ENCODE measurements at regions not wholly inside any gene's neighbourhood (a gene's known extent, or its start where the extent isn't known, plus 50 kb on each side); places are given as distances from the start of the nearest gene placed in this dataset.

DNA sequence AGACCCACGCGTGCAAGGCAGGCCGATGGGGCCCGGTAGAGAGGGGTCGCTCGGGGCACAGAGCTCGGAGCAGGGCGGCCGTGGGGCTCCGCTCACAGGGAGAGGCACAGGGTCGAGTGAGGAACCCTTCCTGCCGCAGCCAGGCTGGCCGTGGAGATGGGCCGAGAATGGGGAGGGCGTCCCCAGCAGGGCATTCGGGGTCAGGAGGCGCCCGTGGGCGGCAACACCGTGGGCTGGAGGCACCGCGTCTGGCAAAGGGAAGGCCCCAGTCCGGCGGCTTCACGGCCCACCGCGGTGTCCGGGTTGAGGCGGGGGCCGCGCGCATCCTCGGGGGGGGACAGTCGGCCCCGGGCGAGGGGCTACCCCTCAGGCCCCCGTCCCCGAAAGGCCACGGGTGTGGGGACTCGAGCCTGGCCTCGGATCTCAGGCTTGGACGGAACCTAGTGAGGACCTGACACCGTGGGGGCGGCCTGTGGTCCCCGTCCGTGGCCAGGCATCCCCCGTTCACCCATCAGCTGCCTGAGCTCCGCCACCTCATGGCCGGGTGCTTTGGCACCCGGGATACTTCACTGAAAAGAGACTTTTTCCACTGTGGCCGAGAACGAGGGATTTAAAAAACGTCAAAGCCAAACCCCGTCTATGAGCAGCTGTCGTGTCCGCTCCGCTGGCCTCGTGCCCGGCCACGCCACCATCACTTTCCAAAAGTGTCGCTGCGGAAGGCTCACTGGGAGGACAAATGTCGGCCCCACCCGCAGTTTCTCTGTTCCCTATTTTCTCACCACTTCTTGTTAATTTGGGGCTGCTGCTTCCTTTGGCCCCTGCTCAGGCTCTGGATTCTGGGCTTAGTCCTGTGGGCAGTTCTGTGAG is 73.6 kb downstream of the METRNL start:
- TF ChIP-seq, protein P1, sequence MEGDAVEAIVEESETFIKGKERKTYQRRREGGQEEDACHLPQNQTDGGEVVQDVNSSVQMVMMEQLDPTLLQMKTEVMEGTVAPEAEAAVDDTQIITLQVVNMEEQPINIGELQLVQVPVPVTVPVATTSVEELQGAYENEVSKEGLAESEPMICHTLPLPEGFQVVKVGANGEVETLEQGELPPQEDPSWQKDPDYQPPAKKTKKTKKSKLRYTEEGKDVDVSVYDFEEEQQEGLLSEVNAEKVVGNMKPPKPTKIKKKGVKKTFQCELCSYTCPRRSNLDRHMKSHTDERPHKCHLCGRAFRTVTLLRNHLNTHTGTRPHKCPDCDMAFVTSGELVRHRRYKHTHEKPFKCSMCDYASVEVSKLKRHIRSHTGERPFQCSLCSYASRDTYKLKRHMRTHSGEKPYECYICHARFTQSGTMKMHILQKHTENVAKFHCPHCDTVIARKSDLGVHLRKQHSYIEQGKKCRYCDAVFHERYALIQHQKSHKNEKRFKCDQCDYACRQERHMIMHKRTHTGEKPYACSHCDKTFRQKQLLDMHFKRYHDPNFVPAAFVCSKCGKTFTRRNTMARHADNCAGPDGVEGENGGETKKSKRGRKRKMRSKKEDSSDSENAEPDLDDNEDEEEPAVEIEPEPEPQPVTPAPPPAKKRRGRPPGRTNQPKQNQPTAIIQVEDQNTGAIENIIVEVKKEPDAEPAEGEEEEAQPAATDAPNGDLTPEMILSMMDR (IDR thresholded peaks at IDR 0.05; ENCODE audit: extremely low read depth, missing control alignments) = no peak

DNA sequence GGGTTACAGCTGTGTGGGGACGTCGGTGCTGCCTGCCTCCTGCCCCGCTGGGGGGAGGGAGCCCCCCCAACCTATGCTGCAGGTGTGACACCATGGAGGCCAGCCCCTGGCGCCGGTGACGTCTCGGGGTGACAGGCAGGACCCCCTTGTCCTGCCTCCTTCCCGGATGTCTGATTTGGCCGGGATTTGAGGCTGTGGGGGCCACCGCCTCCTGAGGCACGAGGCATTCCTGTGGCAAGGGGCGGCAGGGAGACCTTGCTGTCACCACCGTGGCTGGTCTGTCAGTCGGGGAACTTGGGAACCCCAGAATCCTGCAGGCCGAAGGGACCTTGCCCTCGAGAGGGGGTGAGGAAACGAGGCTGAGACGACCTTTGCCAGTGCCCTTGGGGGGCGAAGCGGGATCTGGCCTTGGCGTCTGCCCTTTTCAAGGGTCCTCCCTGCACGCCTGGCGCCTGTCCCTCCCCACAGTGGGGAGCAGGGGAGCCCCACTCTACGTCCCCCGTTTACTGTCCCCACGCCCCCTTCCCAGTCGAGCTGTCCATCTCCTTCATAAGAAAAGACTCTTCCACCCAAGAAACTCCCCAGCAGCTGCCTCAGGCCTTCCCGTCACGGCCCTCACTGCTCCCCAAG is 74.4 kb downstream of the METRNL start:
- DNase-seq (ENCODE audit: low spot score) = no peak
- TF ChIP-seq, protein P1 (IDR thresholded peaks at IDR 0.05; ENCODE audit: extremely low read depth, missing control alignments) = no peak

More for the DNA sequence above, 73.6 kb downstream of the METRNL start:
- no peak for DNase-seq (ENCODE audit: low spot score)

DNA sequence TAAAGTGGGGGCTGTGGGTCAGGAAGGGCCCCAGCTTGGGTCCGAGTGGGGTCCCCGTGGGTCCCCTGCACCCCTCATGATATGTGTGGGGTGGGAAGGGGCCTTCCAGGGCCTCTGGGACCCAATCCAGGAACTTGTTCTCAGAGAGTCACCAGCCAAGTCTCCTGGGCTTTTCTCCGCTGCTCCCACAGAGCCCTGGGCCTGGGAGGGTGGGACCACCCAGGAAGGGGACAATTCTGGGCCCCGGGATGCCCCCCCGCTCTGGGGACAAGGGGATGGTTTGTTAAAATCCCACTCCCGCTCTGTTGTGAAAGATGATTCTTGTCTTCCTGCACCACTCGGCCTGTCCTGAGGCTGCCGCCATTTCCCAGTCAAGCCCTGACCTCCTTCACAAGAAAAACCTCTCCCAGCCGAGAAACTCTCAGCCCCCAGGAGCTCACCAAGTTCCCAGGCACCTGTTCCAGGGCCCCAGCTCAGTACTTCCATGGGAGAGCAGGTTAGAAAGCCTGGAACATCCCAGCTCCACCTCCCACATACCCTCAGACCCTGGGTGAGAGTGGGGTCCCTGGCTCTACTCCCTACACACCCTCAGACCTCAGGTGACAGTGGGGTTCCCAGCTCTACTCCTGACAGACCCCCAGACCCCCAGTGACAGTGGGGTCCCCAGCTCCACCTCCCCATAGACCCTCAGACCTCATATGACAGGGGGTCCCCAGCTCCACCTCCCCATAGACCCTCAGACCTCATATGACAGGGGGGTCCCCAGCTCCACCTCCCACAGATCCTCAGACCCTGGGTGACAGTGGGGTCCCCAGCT is 75.1 kb downstream of the METRNL start:
- TF ChIP-seq, protein P1 (IDR thresholded peaks at IDR 0.05; ENCODE audit: extremely low read depth, missing control alignments) = no peak
- no peak for DNase-seq (ENCODE audit: low spot score)

DNA sequence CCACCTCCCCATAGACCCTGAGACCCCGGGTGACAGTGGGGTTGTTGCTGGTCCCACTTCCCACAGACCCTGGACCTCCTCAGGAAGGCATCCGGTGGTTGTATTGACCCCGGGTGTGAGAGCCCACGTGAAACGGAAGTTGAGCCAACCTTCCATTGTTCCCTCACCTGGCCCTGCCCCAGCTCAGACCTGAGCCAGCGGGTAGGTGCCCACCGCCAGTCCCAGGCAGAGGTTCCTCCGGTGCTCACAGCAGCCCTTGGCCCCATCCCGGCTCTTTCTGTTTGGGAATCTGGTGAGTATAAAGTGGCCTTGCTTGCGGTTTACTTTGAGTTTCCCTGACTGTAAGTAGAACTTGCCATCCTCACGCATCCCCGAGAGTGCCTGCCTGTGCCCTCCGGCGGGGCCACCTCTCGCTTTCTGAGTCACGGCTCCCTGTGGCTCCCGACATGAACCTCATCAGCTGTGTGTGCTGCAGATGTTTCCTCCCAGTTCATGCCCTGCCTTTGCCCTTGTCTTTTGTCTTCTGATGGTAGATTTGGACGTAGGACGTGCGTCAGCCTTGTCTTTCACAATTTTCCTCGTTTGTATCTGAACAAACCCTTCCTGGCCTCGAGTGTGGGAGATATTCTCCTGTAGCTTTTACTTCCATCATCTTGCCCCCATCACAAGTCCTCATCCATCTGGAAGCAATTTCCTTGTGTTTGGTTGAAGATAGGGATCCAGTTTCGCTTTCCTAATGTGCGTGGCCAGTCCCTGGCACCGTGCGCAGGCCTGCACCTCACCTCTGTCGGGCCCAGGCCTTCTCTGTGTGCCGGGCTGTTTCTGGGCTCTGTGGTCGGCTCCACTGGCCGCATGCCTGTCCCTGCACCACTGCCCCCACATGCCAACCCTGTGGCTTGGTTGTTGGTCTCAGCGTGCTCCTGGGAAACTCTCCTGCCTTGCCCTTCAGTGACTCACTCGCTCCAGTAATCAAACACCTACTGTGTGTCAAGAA is 76.0 kb downstream of the METRNL start:
- TF ChIP-seq, protein P1 (IDR thresholded peaks at IDR 0.05; ENCODE audit: extremely low read depth, missing control alignments) = no peak
- no peak for DNase-seq (ENCODE audit: low spot score)

DNA sequence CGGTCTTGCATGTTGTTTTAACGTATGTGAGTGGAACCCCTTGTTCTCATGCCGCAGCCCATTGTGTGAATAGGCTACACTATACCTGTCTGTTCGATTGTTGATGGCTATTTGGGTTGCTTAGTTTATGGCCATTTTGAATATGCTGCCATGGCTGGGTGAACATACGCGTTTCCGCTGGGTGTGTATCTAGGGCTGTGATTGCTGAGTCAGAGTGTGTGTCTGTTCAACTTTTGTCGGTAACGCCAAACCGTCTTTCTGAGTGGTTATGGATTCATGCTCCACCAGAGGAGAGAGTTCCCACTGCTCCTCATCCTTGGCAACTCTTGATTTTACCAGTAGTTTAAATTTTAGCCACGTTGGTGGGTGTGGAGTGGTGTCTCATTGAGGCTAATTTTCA is 77.0 kb downstream of the METRNL start:
- TF ChIP-seq, protein P1 (IDR thresholded peaks at IDR 0.05; ENCODE audit: extremely low read depth, missing control alignments) = no peak
- no peak for DNase-seq (ENCODE audit: low spot score)

DNA sequence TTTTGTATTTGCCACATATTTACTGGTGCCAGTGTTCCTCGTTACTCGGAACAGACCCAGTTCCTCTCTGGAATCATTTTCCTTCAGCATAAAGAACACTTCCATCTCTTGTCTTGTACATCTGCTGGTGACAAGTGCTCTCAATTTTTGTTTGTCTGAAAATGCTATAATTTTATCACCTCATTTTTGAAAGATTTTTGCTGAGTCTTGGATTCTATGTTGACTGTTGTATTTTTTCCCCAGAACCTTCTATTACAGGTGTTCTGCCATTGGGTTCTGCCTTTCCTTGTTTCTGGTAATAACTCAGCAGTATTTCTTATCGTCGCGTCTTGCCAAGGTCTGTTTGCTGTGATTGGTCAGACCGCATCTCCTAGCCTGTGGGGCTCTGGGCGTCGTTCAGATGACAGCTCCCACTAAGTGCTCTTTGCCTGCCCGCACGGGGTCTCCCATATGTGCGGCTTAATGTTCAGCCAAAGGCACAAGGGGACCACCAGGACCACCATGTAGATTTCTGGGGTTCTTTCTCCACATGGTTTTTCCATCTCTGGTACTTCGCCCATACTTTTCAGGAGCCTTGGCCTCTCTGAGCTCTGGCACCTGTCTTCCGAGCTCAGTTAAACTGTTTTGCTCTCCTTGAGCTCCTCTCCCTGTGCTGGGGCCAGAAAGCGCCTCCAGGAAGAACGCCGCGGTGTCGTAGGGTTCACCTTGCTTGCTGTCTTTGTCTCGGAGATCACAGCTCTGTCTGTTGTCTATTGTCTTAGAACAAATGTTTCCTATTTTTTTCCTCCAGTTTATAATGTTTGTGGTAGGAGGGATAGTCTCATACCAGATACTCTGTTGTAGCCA is 80.0 kb downstream of the METRNL start:
- DNase-seq (ENCODE audit: low spot score) = no peak
- TF ChIP-seq, protein P1 (IDR thresholded peaks at IDR 0.05; ENCODE audit: extremely low read depth, missing control alignments) = no peak
